NOMO-1 treated with DMSO at 0.1 percent for 48 hours (cell line): ENCODE measurements at regions not wholly inside any gene's neighbourhood (a gene's known extent, or its start where the extent isn't known, plus 50 kb on each side); places are given as distances from the start of the nearest gene placed in this dataset.
"Not testable (repeated sequence)": the region's sequence is repeated elsewhere in the genome, so short reads cannot be mapped to it uniquely, and the experiment has no call there.

Experiments
- DNase-seq: peaks from one replicate; lab custom pipeline; 2025; ENCODE audit not compliant: unreplicated experiment; lab: John Stamatoyannopoulos, UW

- no peak for DNase-seq
Measured at GRCh38 chr6:167661552-167662044, 165.1 kb upstream of the AFDN start.

GRCh38 chr6:167662075-167662880 lies 164.4 kb upstream of the AFDN start:
- DNase-seq = no peak

GRCh38 chr6:167662881-167663205 lies 163.9 kb upstream of the AFDN start:
- DNase-seq = no peak

GRCh38 chr6:167663316-167663715 lies 163.4 kb upstream of the AFDN start:
- no peak for DNase-seq

- DNase-seq = no peak
Measured at GRCh38 chr6:167663784-167664443, 162.8 kb upstream of the AFDN start.

- no peak for DNase-seq
Measured at GRCh38 chr6:167664678-167665660, 161.7 kb upstream of the AFDN start.

- no peak for DNase-seq
Measured at GRCh38 chr6:167665698-167666330, 160.9 kb upstream of the AFDN start.

- DNase-seq = no peak
Measured at GRCh38 chr6:167666571-167667203, 160.0 kb upstream of the AFDN start.

- DNase-seq = no peak
Measured at GRCh38 chr6:167667204-167668018, 159.3 kb upstream of the AFDN start.

GRCh38 chr6:167668019-167668753 lies 158.5 kb upstream of the AFDN start:
- DNase-seq = no peak

GRCh38 chr6:167668754-167669552 lies 157.8 kb upstream of the AFDN start:
- DNase-seq = no peak

GRCh38 chr6:167669553-167669849 lies 157.2 kb upstream of the AFDN start:
- no peak for DNase-seq

GRCh38 chr6:167669870-167670802 lies 156.6 kb upstream of the AFDN start:
- no peak for DNase-seq

GRCh38 chr6:167670938-167671338 lies 155.8 kb upstream of the AFDN start:
- no peak for DNase-seq

GRCh38 chr6:167671379-167671976 lies 155.2 kb upstream of the AFDN start:
- DNase-seq = not testable (repeated sequence)

- DNase-seq = no peak
Measured at GRCh38 chr6:167671977-167672687, 154.6 kb upstream of the AFDN start.
